ENCODE measurements at regions not wholly inside any gene's neighbourhood (a gene's known extent, or its start where the extent isn't known, plus 50 kb on each side); places are given as distances from the start of the nearest gene placed in this dataset.
"Not testable (repeated sequence)": the region's sequence is repeated elsewhere in the genome, so short reads cannot be mapped to it uniquely, and the experiment has no call there.

DNA sequence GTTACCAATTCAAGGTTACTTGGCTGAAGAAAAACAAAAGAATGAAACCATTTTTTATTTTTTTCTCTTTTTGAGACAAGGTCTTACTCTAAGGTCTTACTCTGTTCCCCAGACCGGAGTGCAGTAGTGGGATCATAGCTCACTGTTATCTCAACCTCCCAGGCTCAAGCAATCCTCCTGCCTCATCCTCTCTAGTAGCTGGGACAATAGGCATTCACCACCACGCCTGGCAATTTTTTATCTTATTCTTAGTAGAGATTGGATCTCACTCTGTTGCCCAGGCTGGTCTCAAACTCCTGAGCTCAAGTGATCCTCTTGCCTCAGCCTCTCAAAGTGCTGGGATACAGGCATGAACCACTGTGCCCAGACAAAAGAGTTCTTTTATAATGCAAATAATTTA, 3732.0 kb upstream of the OR11H1 start:
- intact Hi-C loops (cut with DNase I; ENCODE audit: low total_unique reads) = not testable (repeated sequence)

DNA sequence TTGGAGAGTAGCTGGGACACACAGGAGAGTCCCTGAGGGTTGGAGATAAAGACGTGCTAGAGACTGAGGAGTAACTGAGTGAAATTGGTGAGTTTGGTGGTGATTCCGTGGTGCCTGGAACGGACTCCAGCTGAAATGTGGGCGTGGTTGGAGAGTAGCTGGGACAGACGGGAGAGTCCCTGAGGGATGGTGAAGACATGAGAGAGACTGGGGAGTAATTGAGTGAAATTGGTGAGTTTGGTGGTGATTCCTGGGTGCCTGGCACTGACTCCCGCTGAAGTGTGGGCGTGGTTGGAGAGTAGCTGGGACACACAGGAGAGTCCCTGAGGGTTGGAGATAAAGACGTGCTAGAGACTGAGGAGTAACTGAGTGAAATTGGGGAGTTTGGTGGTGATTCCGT, 3712.5 kb upstream of the OR11H1 start:
- 60 to 69% methylated on average over 2 to 8 of the region's 9 CpGs for WGBS, 2 donors
- H3K4me3 ChIP-seq (ENCODE audit: low read depth, poor library complexity, severe bottlenecking); intact Hi-C loops (cut with DNase I; ENCODE audit: low total_unique reads): not testable (repeated sequence)
- DNase-seq (ENCODE audit: low spot score in 2 of 2) = peak in 1 of 2 donors; percentile 13

More for the DNA sequence above, 3732.0 kb upstream of the OR11H1 start:
- WGBS, 2 donors = 63% methylated on average over 2 of the region's 2 CpGs; no CpG with 5 or more reads in 1 of the 2 donors
- DNase-seq (ENCODE audit: low spot score in 2 of 2); H3K4me3 ChIP-seq (ENCODE audit: low read depth, poor library complexity, severe bottlenecking): not testable (repeated sequence)

DNA sequence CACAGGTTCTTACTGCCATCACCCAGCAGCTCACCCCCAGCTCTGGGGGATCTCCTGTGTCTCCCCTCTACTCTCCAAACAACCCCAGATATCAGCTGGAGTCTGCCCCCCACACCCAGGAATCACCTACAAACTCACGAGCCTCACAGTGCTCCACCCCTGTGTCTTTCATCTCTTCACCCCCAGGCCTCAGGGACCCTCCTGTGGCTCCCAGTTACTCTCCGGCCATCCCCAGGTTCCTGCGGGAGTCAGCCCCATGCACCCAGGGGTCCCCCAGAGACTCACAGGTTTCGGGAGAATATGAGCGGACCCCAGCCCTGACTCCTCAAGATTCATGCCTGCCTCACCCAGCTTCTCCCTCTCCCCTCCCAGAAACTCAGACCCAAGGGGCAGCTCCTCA, 3709.1 kb upstream of the OR11H1 start:
- not testable (repeated sequence) for DNase-seq (ENCODE audit: low spot score in 2 of 2)
- 86% methylated on average over 3 of the region's 5 CpGs; no CpG with 5 or more reads in 1 of the 2 donors for WGBS, 2 donors

DNA sequence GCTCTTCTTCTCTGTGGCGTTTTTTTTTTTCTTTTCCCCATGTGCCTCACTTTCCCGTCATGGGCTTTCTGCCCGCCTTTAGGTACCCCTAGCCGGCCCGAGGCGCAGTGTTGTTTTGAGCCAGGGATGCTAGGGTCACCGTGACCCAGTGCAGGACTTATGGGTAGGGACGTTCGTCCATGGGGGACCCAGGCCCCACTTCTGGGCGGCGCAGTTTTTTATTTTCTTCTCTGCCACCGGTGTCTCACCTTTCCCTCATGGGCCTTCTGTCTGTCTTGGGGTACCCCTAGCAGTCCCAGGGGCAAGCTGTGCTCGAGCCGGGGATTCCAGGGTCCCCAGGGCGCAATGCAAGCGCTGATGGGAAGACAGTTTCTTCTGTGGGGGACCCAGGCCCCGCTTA, 3705.7 kb upstream of the OR11H1 start:
- intact Hi-C loops (cut with DNase I; ENCODE audit: low total_unique reads); DNase-seq (ENCODE audit: low spot score in 2 of 2); H3K4me3 ChIP-seq (ENCODE audit: low read depth, poor library complexity, severe bottlenecking): not testable (repeated sequence)
- WGBS, 2 donors = 73% methylated on average over 6 of the region's 17 CpGs; no CpG with 5 or more reads in 1 of the 2 donors

More for the DNA sequence above, 3709.1 kb upstream of the OR11H1 start:
- intact Hi-C loops (cut with DNase I; ENCODE audit: low total_unique reads); H3K4me3 ChIP-seq (ENCODE audit: low read depth, poor library complexity, severe bottlenecking): not testable (repeated sequence)

DNA sequence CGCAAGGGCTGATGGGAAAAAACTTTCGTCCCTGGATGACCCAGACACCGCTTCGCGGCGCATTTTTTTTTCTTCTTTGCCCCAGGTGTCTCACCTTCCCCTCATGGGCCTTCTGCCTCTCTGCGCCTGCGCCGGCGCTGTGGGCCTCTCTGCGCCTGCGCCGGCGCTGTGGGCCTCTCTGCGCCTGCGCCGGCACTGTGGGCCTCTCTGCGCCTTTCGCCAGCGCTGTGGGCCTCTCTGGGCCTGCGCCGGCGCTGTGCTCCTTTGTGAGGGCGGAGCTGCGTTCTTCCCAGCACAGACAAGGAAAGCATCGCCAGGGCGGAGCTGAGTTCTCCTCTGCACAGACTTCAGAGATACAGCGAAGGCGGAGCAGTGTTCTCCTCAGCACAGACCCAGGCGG, 3703.0 kb upstream of the OR11H1 start:
- no CpG with 5 or more reads among the region's 30 CpGs for WGBS, 2 donors
- H3K4me3 ChIP-seq (ENCODE audit: low read depth, poor library complexity, severe bottlenecking); DNase-seq (ENCODE audit: low spot score in 2 of 2); intact Hi-C loops (cut with DNase I; ENCODE audit: low total_unique reads): not testable (repeated sequence)

DNA sequence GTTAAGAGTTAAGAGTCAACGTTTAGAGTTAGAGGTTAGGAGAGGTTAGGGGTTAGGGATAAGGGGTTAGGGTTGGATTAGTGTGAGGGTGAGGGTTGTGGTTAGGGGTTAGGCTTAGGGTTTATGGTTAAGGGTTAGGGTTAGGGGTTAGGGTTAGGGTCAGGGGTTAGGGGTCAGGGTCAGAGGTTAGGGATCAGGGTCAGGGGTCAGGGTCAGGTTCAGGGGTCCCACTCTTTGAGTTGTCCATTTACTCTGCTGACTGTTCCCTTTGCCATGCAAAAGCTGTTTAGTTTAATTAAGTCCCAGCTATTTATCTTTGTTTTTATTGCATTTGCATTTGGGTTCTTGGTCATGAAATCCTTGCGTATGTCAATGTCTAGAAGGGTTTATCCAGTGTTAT, 3702.0 kb upstream of the OR11H1 start:
- 88 to 93% methylated on average over 1 of the region's 2 CpGs for WGBS, 2 donors
- intact Hi-C loops (cut with DNase I; ENCODE audit: low total_unique reads); DNase-seq (ENCODE audit: low spot score in 2 of 2); H3K4me3 ChIP-seq (ENCODE audit: low read depth, poor library complexity, severe bottlenecking): not testable (repeated sequence)

DNA sequence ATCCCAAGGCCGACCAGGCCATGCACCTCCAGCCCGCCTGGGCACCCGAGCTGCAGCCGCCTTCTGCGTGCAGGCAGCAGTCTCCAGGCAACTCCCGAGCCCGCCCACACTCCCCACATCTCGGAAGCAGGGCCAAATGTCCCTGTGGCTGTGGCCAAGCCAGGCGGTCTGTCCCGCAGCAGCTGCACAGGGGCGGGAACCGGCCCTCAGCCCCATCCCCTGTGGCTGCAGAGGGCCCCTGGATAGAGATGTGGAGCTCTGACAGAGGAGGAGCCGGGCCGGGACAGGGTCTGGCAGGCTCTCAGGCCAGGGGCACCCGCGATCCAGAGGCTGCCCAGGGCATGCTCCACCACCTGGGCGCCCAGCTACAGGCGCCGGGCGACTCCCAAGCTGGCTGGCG, 3698.6 kb upstream of the OR11H1 start:
- intact Hi-C loops (cut with DNase I; ENCODE audit: low total_unique reads); H3K4me3 ChIP-seq (ENCODE audit: low read depth, poor library complexity, severe bottlenecking): not testable (repeated sequence)
- WGBS, 2 donors = 48 to 67% methylated on average over 6 to 7 of the region's 21 CpGs
- peak; percentile 11 to 82 for DNase-seq (ENCODE audit: low spot score in 2 of 2)

Measured in lower leg skin (tissue), 3 donors.